Endothelial cell of umbilical vein (primary cell): ENCODE measurements at regions not wholly inside any gene's neighbourhood (a gene's known extent, or its start where the extent isn't known, plus 50 kb on each side); places are given as distances from the start of the nearest gene placed in this dataset.

Experiments
- EZH2 ChIP-seq: IDR thresholded peaks from 2 replicates; pipeline ENCODE4 v1.6.1; 2012; ENCODE audit warnings: borderline replicate concordance, low read depth, mild to moderate bottlenecking, moderate library complexity, low read length, inconsistent platforms; ENCODE audit not compliant: severe bottlenecking
- GATA2 ChIP-seq: IDR thresholded peaks from 2 replicates; pipeline ENCODE4 v1.7.0; 2011; ENCODE audit warnings: low read depth, mild to moderate bottlenecking, moderate library complexity, mixed read lengths, low read length; ENCODE audit not compliant: insufficient read length, insufficient read depth
- JUN ChIP-seq: IDR thresholded peaks from 2 replicates; pipeline ENCODE4 v1.6.1; 2011; ENCODE audit warnings: borderline replicate concordance, low read depth; ENCODE audit not compliant: insufficient read length, insufficient read depth
- POLR2A ChIP-seq: IDR thresholded peaks from 2 replicates; pipeline ENCODE4 v1.6.1; 2012; ENCODE audit warnings: low read depth, mild to moderate bottlenecking, control low read depth, low read length
- TF ChIP-seq, protein P1 (sequence below), 2 donors: IDR thresholded peaks; 1 replicate in 1 of 2; 2 replicates in 1 of 2; pipeline ENCODE4 v1.5.1; 2011; ENCODE audit warnings: low read length in 2 of 2, mild to moderate bottlenecking in 2 of 2, moderate library complexity in 2 of 2, control low read depth in 1 of 2, inconsistent platforms in 1 of 2, low read depth in 1 of 2; ENCODE audit not compliant: insufficient read depth in 1 of 2; ENCODE audit errors: extremely low read depth in 1 of 2
- TF ChIP-seq, protein P2 (sequence below): IDR thresholded peaks from 2 replicates; pipeline ENCODE4 v1.6.1; 2011; ENCODE audit not compliant: insufficient read depth, insufficient read length

DNA sequence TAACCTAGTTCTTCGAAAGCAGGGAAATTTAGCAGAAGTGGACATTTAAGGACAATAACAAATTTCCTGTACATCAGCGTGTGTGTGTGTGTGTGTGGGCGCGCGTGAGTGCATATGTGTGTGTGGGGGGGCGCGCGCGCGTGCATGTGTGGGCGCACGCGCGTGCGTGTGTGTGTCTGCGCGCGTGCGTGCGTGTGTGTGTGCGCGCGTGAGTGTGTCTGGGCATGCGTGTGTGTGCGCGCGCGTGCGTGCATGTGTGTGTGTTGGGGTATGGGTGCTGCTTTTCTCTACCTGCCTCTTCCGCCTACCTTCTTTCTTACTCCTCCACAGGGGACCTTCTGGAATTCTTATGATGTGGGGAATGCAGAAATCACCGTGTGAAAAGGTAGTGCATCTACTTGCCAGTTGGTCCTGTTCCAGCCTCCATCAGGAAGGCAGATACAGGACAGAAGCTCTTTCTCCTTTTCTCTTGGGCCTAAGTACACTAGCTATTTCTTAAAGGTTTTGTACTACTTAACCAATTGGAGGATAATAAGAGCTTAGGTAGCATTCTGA lies 165.4 kb upstream of the KCNK2 start:
- TF ChIP-seq, protein P1, sequence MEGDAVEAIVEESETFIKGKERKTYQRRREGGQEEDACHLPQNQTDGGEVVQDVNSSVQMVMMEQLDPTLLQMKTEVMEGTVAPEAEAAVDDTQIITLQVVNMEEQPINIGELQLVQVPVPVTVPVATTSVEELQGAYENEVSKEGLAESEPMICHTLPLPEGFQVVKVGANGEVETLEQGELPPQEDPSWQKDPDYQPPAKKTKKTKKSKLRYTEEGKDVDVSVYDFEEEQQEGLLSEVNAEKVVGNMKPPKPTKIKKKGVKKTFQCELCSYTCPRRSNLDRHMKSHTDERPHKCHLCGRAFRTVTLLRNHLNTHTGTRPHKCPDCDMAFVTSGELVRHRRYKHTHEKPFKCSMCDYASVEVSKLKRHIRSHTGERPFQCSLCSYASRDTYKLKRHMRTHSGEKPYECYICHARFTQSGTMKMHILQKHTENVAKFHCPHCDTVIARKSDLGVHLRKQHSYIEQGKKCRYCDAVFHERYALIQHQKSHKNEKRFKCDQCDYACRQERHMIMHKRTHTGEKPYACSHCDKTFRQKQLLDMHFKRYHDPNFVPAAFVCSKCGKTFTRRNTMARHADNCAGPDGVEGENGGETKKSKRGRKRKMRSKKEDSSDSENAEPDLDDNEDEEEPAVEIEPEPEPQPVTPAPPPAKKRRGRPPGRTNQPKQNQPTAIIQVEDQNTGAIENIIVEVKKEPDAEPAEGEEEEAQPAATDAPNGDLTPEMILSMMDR (IDR thresholded peaks at IDR 0.05; ENCODE audit: extremely low read depth in 1 of 2, insufficient read depth in 1 of 2, low read depth in 1 of 2, low read length in 2 of 2), result no peak
- no peak for TF ChIP-seq EZH2
- TF ChIP-seq POLR2A, result no peak
- TF ChIP-seq GATA2, result no peak
- no peak for TF ChIP-seq JUN
- TF ChIP-seq, protein P2, sequence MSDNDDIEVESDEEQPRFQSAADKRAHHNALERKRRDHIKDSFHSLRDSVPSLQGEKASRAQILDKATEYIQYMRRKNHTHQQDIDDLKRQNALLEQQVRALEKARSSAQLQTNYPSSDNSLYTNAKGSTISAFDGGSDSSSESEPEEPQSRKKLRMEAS, result no peak
